Endodermal cell (in vitro differentiated cells): ENCODE measurements at regions not wholly inside any gene's neighbourhood (a gene's known extent, or its start where the extent isn't known, plus 50 kb on each side); places are given as distances from the start of the nearest gene placed in this dataset.

ENCODE experiments used
- DNase-seq: peaks from one replicate; pipeline ENCODE4 v3.0.0-alpha.2; 2017
- H3K27ac ChIP-seq: 2 replicates; pipeline ENCODE4 v1.5.1; 2013; ENCODE audit warnings: mild to moderate bottlenecking, low read depth, low read length, moderate library complexity
- H3K27me3 ChIP-seq: 2 replicates; pipeline ENCODE4 v1.6.1; 2013; ENCODE audit warnings: mild to moderate bottlenecking, low read length, moderate library complexity; ENCODE audit not compliant: insufficient read depth, control insufficient read depth, poor library complexity, severe bottlenecking
- H3K36me3 ChIP-seq: 2 replicates; pipeline ENCODE4 v1.7.0; 2013; ENCODE audit warnings: mild to moderate bottlenecking, low read length, moderate library complexity; ENCODE audit not compliant: control insufficient read depth, insufficient read depth
- H3K4me1 ChIP-seq: one replicate; pipeline ENCODE4 v1.7.0; 2013; ENCODE audit warnings: low read length; ENCODE audit not compliant: control insufficient read depth, insufficient read depth
- H3K4me3 ChIP-seq: 2 replicates; pipeline ENCODE4 v1.5.1; 2013; ENCODE audit warnings: mild to moderate bottlenecking, low read length, moderate library complexity
- H3K9ac ChIP-seq: 2 replicates; pipeline ENCODE4 v1.6.1; 2013; ENCODE audit warnings: mild to moderate bottlenecking, low read length, moderate library complexity; ENCODE audit not compliant: poor library complexity, severe bottlenecking; ENCODE audit errors: extremely low read depth
- H3K9me3 ChIP-seq: 2 replicates; pipeline ENCODE4 v1.6.1; 2013; ENCODE audit warnings: mild to moderate bottlenecking, low read length, moderate library complexity; ENCODE audit not compliant: control insufficient read depth
- H3K27ac Mint-ChIP-seq: 2 replicates; pipeline ENCODE4 v1.8.0; 2020; ENCODE audit warnings: mixed read lengths
- H3K27me3 Mint-ChIP-seq: 2 replicates; pipeline ENCODE4 v1.8.0; 2021; ENCODE audit warnings: mild to moderate bottlenecking, mixed read lengths; ENCODE audit not compliant: insufficient read depth
- H3K36me3 Mint-ChIP-seq: 2 replicates; pipeline ENCODE4 v1.8.0; 2020; ENCODE audit warnings: low read depth, mixed read lengths
- H3K4me1 Mint-ChIP-seq: 2 replicates; pipeline ENCODE4 v1.8.0; 2020; ENCODE audit warnings: mixed read lengths
- H3K4me3 Mint-ChIP-seq: 2 replicates; pipeline ENCODE4 v1.8.0; 2020; ENCODE audit warnings: mild to moderate bottlenecking, moderate library complexity, mixed read lengths
- H3K9me3 Mint-ChIP-seq: 2 replicates; pipeline ENCODE4 v1.8.0; 2020; ENCODE audit warnings: mild to moderate bottlenecking, mixed read lengths
- CTCF ChIP-seq: fragments of 200-600 bp; sonication (generic); conservative IDR thresholded peaks from 2 replicates; pipeline ENCODE4 v1.5.0; 2021; ENCODE audit warnings: antibody characterized with exemption, mild to moderate bottlenecking
- WGBS, 2 experiments: methylation state at CpG; one replicate each; pipeline versions ENCODE4 v1.1.5 to v1.1.7; 2013; ENCODE audit warnings: missing lambda C conversion rate in 2 of 2, mixed read lengths in 1 of 2; ENCODE audit not compliant: insufficient coverage in 1 of 2, insufficient read length in 1 of 2; 5-methylcytosine and 5-hydroxymethylcytosine counted together

GRCh38 chr13:31027136-31027535 is 94.7 kb downstream of the TEX26 start:
- Histone ChIP-seq H3K27ac (no peak overlapping the region), H3K4me1 (no peaks in the 10 kb centered on the region), H3K4me3 (no peak overlapping the region), H3K27me3 (no peaks in the 10 kb centered on the region), H3K9ac (no peak overlapping the region), H3K36me3 (no peaks in the 10 kb centered on the region), H3K9me3 (no peaks in the 10 kb centered on the region)
- DNase-seq, result no peak
- Mint-ChIP-seq H3K4me3 (no peak overlapping the region), H3K27me3 (no peaks in the 10 kb centered on the region), H3K27ac (no peak overlapping the region), H3K9me3 (no peaks in the 10 kb centered on the region), H3K36me3 (no peaks in the 10 kb centered on the region), H3K4me1 (no peaks in the 10 kb centered on the region)
- no peak for TF ChIP-seq CTCF
- WGBS, 2 experiments, result 86% methylated on average over 4 of the region's 4 CpGs; no CpG with 5 or more reads in 1 of the 2 experiments
